Heart right ventricle (tissue), 16 donors: ENCODE measurements at regions not wholly inside any gene's neighbourhood (a gene's known extent, or its start where the extent isn't known, plus 50 kb on each side); places are given as distances from the start of the nearest gene placed in this dataset.

Experiments used
- ATAC-seq, 8 donors: fragments of 200-7000 bp; cut with Tn5 transposase; one replicate each; pipeline ENCODE4 v1.9.1; 2020; ENCODE audit warnings: mild to moderate bottlenecking in 8 of 8, moderate library complexity in 8 of 8, moderate number of reproducible peaks in 1 of 8
- DNase-seq, 2 donors: peaks; one replicate each; pipeline ENCODE4 v3.0.0-alpha.2; 2020
- H3K27ac ChIP-seq, 10 donors: fragments of 200-600 bp; sonication (generic) in 2 of 10; one replicate each; pipeline versions ENCODE4 v1.5.0 to v1.8.0; 2020 to 2022; ENCODE audit warnings: mild to moderate bottlenecking in 3 of 10
- H3K27me3 ChIP-seq, 7 donors: fragments of 200-600 bp; one replicate each; pipeline ENCODE4 v1.8.0; 2021 to 2022; ENCODE audit warnings: mild to moderate bottlenecking in 2 of 7
- H3K36me3 ChIP-seq, 9 donors: fragments of 200-600 bp; sonication (generic) in 1 of 9; one replicate each; pipeline versions ENCODE4 v1.5.0 to v1.8.0; 2020 to 2022; ENCODE audit warnings: mild to moderate bottlenecking in 2 of 9
- H3K4me1 ChIP-seq, 9 donors: fragments of 200-600 bp; sonication (generic) in 1 of 9; one replicate each; pipeline versions ENCODE4 v1.5.0 to v1.8.0; 2020 to 2022; ENCODE audit warnings: mild to moderate bottlenecking in 4 of 9
- H3K4me3 ChIP-seq, 10 donors: fragments of 200-600 bp; sonication (generic) in 2 of 10; one replicate each; pipeline versions ENCODE4 v1.5.0 to v1.8.0; 2020 to 2022; ENCODE audit warnings: mild to moderate bottlenecking in 7 of 10, moderate library complexity in 2 of 10
- H3K9me3 ChIP-seq, 11 donors: fragments of 200-600 bp in 10 of 11; sonication (generic) in 2 of 11; one replicate each; pipeline versions ENCODE4 v1.5.0 to v1.8.0; 2013 to 2022; ENCODE audit warnings: mild to moderate bottlenecking in 2 of 11, control low read depth in 1 of 11, moderate library complexity in 1 of 11
- WGBS, 2 donors: extraction: QIAGEN DNeasy Blood & Tissue Kit; methylation state at CpG; one replicate each; pipeline ENCODE4 v1.1.7; 2013; ENCODE audit warnings: inconsistent platforms in 1 of 2; 5-methylcytosine and 5-hydroxymethylcytosine counted together
- intact Hi-C, 10 donors: fragments of 100-400 bp; cut with DNase I; formaldehyde crosslinking; loops; one replicate each; pipeline versions ENCODE4 v1.11.1 to v1.14.2; 2022
- TF ChIP-seq, protein P1 (sequence below), 9 donors: fragments of 200-600 bp; sonication (generic) in 2 of 9; IDR thresholded peaks; one replicate each; pipeline versions ENCODE4 v1.5.0 to v1.8.0; 2021 to 2022; ENCODE audit warnings: antibody characterized with exemption in 9 of 9, mild to moderate bottlenecking in 5 of 9, moderate library complexity in 1 of 9
- donor health status: Arrhythmogenic right ventricular cardiomyopathy.
- donor health status: ischemic (EF 13 %, LVEDD 7.1; RV severe dilation, severe dysfunction).
- donor health status: healthy with polysubstance abuse.
- donor health status: DM: no; HTN: yes; CAD: no.
- donor health status: DM: no; HTN: no; CAD: no.
- donor health status: ischemic (EF 25% LVEDD 6.9; RV normal size, moderate dysfunction).
- donor health status: ischemic (EF 25% LVEDD 5.7; RV mildly dilated, moderate dysfunction).
- donor health status: healthy.
- donor health status: DM: yes; HTN: yes; CAD: no.
- donor health status: Ischemic cardiomyopathy.
- donor health status: ischemic (EF 35%, LVEDD 5.7; RV mildly dilated, moderate dysfunction).
- donor health status: nonischemic (EF 11% LVEDD 7.7; RV severe dilation, severe dysfunction).
- donor health status: DM: yes; HTN: yes; CAD: no.
- donor health status: PGD.
- donor health status: ischemic (EF 29% LVEDD 5.4; RV normal size, mild dysfunction).
- donor health status: nonischemic (EF 23%, LVEDD 6.1; RV moderate dilation, normal function).

DNA sequence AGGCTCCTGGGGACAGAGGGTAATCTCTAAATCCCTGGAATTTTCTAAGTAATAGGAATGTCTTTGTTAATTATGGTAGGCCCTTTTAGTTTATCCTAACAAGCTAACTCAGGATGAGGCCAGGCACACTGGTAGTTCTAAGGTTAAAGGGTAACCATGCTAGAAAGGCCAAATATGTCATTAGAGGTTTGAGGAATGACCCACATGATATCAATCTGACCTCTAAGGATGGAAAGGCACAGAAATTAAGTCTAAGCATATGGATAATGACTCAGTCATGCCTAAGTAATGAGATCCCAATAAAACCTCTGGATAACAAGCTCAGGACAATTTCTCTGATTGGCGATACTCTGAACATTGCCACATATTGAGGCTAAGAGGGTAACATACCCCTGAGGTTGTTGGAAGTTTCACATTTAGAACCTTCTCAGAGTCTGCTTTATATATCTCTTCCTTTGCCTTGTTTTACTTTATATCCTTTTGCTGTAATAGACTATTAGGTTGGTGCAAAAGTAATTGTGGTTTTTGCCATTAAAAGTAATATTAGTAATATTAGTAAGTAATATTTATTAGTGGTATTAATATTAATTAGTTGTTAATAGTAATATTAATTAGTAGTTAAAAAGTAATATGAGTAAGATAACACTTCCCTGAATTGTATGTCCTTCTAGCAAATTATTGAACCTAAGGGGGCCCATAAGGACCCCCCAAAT is 806.3 kb upstream of the GCFC2 start:
- DNase-seq = no peak
- Histone ChIP-seq H3K4me1 (no peaks in the 10 kb centered on the region), H3K9me3 (peaks cover 0 to 8% (median 0%) of the 10 kb centered on the region in 11 donors), H3K27ac (no peak overlapping the region), H3K27me3 (no peaks in the 10 kb centered on the region), H3K36me3 (no peaks in the 10 kb centered on the region), H3K4me3 (no peak overlapping the region)
- 100% methylated on average over 1 of the region's 1 CpG for WGBS, 2 donors
- intact Hi-C loops = no loop called here
- TF ChIP-seq, protein P1, sequence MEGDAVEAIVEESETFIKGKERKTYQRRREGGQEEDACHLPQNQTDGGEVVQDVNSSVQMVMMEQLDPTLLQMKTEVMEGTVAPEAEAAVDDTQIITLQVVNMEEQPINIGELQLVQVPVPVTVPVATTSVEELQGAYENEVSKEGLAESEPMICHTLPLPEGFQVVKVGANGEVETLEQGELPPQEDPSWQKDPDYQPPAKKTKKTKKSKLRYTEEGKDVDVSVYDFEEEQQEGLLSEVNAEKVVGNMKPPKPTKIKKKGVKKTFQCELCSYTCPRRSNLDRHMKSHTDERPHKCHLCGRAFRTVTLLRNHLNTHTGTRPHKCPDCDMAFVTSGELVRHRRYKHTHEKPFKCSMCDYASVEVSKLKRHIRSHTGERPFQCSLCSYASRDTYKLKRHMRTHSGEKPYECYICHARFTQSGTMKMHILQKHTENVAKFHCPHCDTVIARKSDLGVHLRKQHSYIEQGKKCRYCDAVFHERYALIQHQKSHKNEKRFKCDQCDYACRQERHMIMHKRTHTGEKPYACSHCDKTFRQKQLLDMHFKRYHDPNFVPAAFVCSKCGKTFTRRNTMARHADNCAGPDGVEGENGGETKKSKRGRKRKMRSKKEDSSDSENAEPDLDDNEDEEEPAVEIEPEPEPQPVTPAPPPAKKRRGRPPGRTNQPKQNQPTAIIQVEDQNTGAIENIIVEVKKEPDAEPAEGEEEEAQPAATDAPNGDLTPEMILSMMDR (IDR thresholded peaks at IDR 0.05) = no peak
- no peak for ATAC-seq

DNA sequence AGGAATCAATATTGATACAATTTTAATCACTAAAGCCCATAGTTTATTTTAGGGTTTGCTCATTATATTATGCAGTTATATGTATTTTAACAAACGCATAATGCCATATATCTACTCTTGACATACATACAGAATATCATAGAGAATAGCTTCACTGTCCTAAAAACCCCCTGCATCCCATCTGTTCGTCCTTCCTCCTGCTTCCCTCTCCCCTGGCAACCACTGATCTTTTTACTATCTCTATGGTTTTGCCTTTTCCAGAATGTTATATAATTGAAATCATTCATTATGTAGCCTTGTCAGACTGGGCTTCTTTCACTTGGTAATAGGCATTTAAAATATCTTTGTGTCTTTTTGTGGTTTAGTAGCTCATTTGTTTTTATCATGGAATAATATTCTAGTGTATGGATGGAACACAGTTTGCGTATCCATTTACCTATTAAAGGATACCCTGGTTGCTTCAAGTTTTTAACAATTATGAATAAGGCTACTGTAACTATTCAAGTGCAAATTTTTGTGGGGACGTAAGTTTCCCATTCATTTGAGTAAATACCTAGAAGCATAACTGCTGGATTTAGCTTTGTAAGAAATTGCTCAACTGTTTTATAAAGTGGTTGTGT is 801.6 kb upstream of the GCFC2 start:
- no peak for ATAC-seq
- 63 to 77% methylated on average over 4 of the region's 4 CpGs for WGBS, 2 donors
- DNase-seq = no peak
- TF ChIP-seq, protein P1 (IDR thresholded peaks at IDR 0.05) = no peak
- intact Hi-C loops = no loop called here
- Histone ChIP-seq H3K27ac (no peak overlapping the region), H3K36me3 (no peaks in the 10 kb centered on the region), H3K4me1 (no peaks in the 10 kb centered on the region), H3K4me3 (no peak overlapping the region), H3K9me3 (peaks cover 0 to 8% (median 0%) of the 10 kb centered on the region in 11 donors), H3K27me3 (no peaks in the 10 kb centered on the region)

DNA sequence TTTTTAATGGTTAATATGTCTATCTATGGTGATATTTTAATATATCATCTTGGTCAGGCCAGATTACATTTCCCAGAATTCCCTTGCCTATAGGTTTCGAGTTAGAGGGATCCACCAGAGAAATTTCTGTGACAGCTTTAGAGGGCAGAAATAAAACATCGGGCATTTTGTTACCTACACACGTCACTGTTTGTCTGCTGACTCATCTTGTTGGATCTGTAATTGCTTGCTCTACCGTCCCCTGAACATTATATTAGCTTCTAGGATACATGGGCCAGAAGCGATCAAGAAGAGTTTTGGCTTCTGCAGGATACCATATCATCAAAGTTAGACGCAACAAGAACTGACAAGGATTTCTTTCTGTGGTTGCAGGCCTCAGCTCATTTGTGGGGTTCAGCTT is 795.8 kb upstream of the GCFC2 start:
- no peak for ATAC-seq
- H3K9me3 ChIP-seq = no peaks in the 10 kb centered on the region
- TF ChIP-seq, protein P1 (IDR thresholded peaks at IDR 0.05) = no peak
- intact Hi-C loops = no loop called here
- no peak overlapping the region for H3K27ac ChIP-seq
- WGBS, 2 donors = 87 to 92% methylated on average over 6 of the region's 6 CpGs
- no peaks in the 10 kb centered on the region for H3K4me1 ChIP-seq
- H3K27me3 ChIP-seq = no peaks in the 10 kb centered on the region
- no peak for DNase-seq
- no peak overlapping the region for H3K4me3 ChIP-seq
- H3K36me3 ChIP-seq = no peaks in the 10 kb centered on the region

DNA sequence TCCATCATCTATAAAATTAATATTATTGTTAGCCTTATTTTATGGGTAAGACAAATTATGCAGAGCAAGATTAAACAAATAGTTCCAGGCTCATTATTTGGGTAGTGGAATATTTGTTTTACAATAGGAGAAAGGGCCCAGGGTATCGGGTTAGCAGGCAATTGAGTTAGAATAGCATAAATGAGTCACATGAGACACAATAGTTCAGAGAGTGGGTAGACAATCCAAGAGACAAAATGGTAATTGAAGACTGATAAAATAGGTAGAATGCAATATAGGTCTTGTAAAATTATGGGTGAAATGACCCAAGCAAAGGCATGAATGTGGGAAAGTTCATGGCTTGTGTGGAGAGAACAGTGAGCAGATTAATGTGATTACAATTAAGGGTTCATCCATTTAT is 790.9 kb upstream of the GCFC2 start:
- Histone ChIP-seq H3K4me3 (no peak overlapping the region), H3K9me3 (no peaks in the 10 kb centered on the region), H3K36me3 (no peaks in the 10 kb centered on the region), H3K27ac (no peak overlapping the region), H3K27me3 (no peaks in the 10 kb centered on the region), H3K4me1 (no peaks in the 10 kb centered on the region)
- ATAC-seq = no peak
- DNase-seq = no peak
- WGBS, 2 donors = 80 to 85% methylated on average over 1 of the region's 1 CpG
- intact Hi-C loops = no loop called here
- TF ChIP-seq, protein P1 (IDR thresholded peaks at IDR 0.05) = no peak
